ENCODE measurements at regions not wholly inside any gene's neighbourhood (a gene's known extent, or its start where the extent isn't known, plus 50 kb on each side); places are given as distances from the start of the nearest gene placed in this dataset.
A peak's percentile ranks its signal among the peaks of the same experiment; 100 is the strongest.

DNA sequence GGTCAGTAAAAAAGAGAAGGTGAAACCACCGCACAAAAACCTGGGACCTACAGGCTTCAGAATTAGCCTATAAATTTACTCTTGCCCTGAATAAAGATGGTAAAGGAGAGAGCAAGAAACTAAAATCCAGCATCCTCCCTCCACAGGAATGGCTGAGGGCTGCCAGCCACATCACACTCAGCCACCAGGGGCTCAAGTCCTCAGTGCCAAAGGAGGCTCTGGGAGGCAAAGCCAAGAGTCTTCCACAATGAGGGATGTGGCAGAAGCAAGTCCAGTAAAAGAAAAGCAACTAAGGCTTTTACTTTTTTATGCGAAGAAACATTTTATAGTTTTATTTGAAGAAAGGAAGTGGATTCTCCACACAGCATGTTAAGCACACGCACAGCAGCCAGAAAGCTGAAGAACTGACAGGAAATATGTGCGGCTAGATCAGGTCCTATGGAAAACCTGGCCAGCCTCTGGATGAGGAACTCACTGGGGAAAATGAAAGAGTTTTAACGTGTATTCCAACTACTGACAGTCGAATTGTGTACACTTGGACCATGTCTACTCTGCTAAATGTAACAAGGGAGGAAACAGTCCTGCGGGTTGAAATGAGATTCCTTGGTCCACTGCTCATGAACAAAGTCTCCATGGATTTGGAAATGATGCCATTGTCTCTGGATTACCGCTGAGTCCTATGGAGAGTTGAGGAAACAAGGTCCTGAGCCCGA, 219.4 kb upstream of the SSTR4 start:
- Histone ChIP-seq H3K79me2 (ENCODE audit: low read depth) (no peaks in the 10 kb centered on the region), H3K4me3 (peak overlapping the region; percentile 23), H3K27ac (no peak overlapping the region), H3K4me2 (peak overlapping the region; percentile 63), H3K9ac (no peak overlapping the region), H3K4me1 (peaks cover 22% of the 10 kb centered on the region), H4K20me1 (ENCODE audit: low read depth) (no peaks in the 10 kb centered on the region), H2AFZ (replicated peaks) (no peak overlapping the region), H3K27me3 (no peaks in the 10 kb centered on the region), H3K36me3 (no peaks in the 10 kb centered on the region), H3K9me3 (ENCODE audit: low read depth) (no peaks in the 10 kb centered on the region), H3F3A (ENCODE audit: low read depth) (peaks cover 10% of the 10 kb centered on the region)
- DNase-seq (ENCODE audit: low spot score): peak; percentile 86
- Mint-ChIP-seq H3K27ac (peak overlapping the region; percentile 85), H3K4me3 (peak overlapping the region; percentile 60), H3K9me3 (no peaks in the 10 kb centered on the region), H3K4me1 (peaks cover 59% of the 10 kb centered on the region), H3K27me3 (ENCODE audit: insufficient read depth, low read depth) (peaks cover 17% of the 10 kb centered on the region), H3K36me3 (no peaks in the 10 kb centered on the region)
- TF ChIP-seq EZH2 (IDR thresholded peaks at IDR 0.05): no peak
- no peak for TF ChIP-seq EZH2phosphoT487 (IDR thresholded peaks at IDR 0.05)
- TF ChIP-seq, protein P1, sequence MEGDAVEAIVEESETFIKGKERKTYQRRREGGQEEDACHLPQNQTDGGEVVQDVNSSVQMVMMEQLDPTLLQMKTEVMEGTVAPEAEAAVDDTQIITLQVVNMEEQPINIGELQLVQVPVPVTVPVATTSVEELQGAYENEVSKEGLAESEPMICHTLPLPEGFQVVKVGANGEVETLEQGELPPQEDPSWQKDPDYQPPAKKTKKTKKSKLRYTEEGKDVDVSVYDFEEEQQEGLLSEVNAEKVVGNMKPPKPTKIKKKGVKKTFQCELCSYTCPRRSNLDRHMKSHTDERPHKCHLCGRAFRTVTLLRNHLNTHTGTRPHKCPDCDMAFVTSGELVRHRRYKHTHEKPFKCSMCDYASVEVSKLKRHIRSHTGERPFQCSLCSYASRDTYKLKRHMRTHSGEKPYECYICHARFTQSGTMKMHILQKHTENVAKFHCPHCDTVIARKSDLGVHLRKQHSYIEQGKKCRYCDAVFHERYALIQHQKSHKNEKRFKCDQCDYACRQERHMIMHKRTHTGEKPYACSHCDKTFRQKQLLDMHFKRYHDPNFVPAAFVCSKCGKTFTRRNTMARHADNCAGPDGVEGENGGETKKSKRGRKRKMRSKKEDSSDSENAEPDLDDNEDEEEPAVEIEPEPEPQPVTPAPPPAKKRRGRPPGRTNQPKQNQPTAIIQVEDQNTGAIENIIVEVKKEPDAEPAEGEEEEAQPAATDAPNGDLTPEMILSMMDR (IDR thresholded peaks at IDR 0.05): peak; percentile 52

DNA sequence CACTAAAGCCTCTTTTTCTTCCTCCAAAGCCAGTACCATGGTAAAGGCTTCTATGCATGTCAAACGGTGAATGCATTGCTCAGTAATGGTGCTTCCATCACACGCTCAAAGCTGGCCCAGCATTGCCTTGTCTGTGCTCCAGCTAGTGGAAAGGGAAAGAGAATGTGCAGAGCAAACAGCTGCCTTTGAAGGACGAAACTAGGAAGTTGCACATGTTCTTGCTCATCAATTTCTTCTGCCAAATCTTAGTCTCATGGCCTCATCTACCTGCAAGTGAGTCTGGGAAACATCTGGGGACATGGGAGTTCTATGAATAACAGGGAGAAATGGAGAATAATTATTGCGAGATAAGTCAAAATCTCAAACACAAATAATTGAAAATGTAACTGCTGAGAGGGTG, 216.5 kb upstream of the SSTR4 start:
- Histone ChIP-seq H3K9me3 (ENCODE audit: low read depth) (no peaks in the 10 kb centered on the region), H3K27me3 (no peaks in the 10 kb centered on the region), H2AFZ (replicated peaks) (no peak overlapping the region), H3K4me2 (no peak overlapping the region), H3K27ac (no peak overlapping the region), H4K20me1 (ENCODE audit: low read depth) (no peaks in the 10 kb centered on the region), H3K36me3 (no peaks in the 10 kb centered on the region), H3K4me3 (no peak overlapping the region), H3K4me1 (peaks cover 21% of the 10 kb centered on the region), H3F3A (ENCODE audit: low read depth) (peaks cover 10% of the 10 kb centered on the region), H3K9ac (no peak overlapping the region), H3K79me2 (ENCODE audit: low read depth) (no peaks in the 10 kb centered on the region)
- Mint-ChIP-seq H3K4me1 (peaks cover 62% of the 10 kb centered on the region), H3K36me3 (no peaks in the 10 kb centered on the region), H3K27ac (no peak overlapping the region), H3K4me3 (no peak overlapping the region), H3K27me3 (ENCODE audit: insufficient read depth, low read depth) (peaks cover 15% of the 10 kb centered on the region), H3K9me3 (no peaks in the 10 kb centered on the region)
- no peak for TF ChIP-seq EZH2 (IDR thresholded peaks at IDR 0.05)
- TF ChIP-seq EZH2phosphoT487 (IDR thresholded peaks at IDR 0.05): no peak
- TF ChIP-seq, protein P1 (IDR thresholded peaks at IDR 0.05): no peak
- no peak for DNase-seq (ENCODE audit: low spot score)

DNA sequence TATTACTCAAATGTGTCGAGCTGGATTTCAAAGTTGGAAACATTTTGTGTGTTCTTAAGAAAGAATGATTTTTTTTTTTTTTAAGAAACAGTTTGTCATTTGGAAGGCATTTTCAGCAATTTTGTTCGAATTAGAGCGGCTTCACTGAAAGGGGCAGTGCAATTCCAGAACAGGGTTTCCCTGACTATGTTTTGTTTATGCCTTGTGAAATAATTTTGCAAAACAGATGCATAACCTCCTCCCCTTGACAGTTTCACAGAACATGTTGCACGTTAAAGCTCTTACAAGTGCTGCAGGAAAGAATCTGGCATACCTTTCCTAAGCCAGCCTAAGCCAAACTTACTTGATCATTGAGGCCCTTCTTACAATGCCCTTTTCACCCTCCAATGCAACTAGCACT, 216.0 kb upstream of the SSTR4 start:
- Mint-ChIP-seq H3K9me3 (no peaks in the 10 kb centered on the region), H3K4me1 (peaks cover 64% of the 10 kb centered on the region), H3K36me3 (no peaks in the 10 kb centered on the region), H3K27ac (no peak overlapping the region), H3K4me3 (no peak overlapping the region), H3K27me3 (ENCODE audit: insufficient read depth, low read depth) (peaks cover 15% of the 10 kb centered on the region)
- no peaks in the 10 kb centered on the region for H3K36me3 ChIP-seq
- H3K4me1 ChIP-seq: peaks cover 21% of the 10 kb centered on the region
- no peaks in the 10 kb centered on the region for H3K79me2 ChIP-seq (ENCODE audit: low read depth)
- no peaks in the 10 kb centered on the region for H3K27me3 ChIP-seq
- TF ChIP-seq EZH2phosphoT487 (IDR thresholded peaks at IDR 0.05) (no peak), EZH2 (IDR thresholded peaks at IDR 0.05) (no peak)
- TF ChIP-seq, protein P1 (IDR thresholded peaks at IDR 0.05): no peak
- no peak for DNase-seq (ENCODE audit: low spot score)
- H3K9me3 ChIP-seq (ENCODE audit: low read depth): no peaks in the 10 kb centered on the region
- H3K4me2 ChIP-seq: no peak overlapping the region
- no peak overlapping the region for H2AFZ ChIP-seq (replicated peaks)
- H3K4me3 ChIP-seq: no peak overlapping the region
- H3K27ac ChIP-seq: no peak overlapping the region
- H3F3A ChIP-seq (ENCODE audit: low read depth): peaks cover 10% of the 10 kb centered on the region
- H3K9ac ChIP-seq: no peak overlapping the region
- no peaks in the 10 kb centered on the region for H4K20me1 ChIP-seq (ENCODE audit: low read depth)
